Suppressor macrophage treated with lipopolysaccharide for 4 hours (primary cell): ENCODE measurements at regions not wholly inside any gene's neighbourhood (a gene's known extent, or its start where the extent isn't known, plus 50 kb on each side); places are given as distances from the start of the nearest gene placed in this dataset.
"Not testable (repeated sequence)": the region's sequence is repeated elsewhere in the genome, so short reads cannot be mapped to it uniquely, and the experiment has no call there.

Source experiments
- DNase-seq: peaks from one replicate; pipeline ENCODE4 v3.0.0-alpha.2; 2020

GRCh38 chr5:145062280-145063062, 772.7 kb downstream of the PRELID2 start:
- no peak for DNase-seq

GRCh38 chr5:145056800-145057199, 778.3 kb downstream of the PRELID2 start:
- no peak for DNase-seq

GRCh38 chr5:145050181-145050580, 785.0 kb downstream of the PRELID2 start:
- no peak for DNase-seq

- DNase-seq = no peak
Observed at GRCh38 chr5:145044970-145045369, 790.2 kb downstream of the PRELID2 start.

- DNase-seq = no peak
Observed at GRCh38 chr5:145028626-145029025, 806.5 kb downstream of the PRELID2 start.

GRCh38 chr5:145027286-145027685, 807.9 kb downstream of the PRELID2 start:
- DNase-seq = no peak

- DNase-seq = no peak
Observed at GRCh38 chr5:145025775-145026174, 809.4 kb downstream of the PRELID2 start.

GRCh38 chr5:145015146-145015545, 820.0 kb downstream of the PRELID2 start:
- no peak for DNase-seq

GRCh38 chr5:145014109-145014508, 821.0 kb downstream of the PRELID2 start:
- no peak for DNase-seq

- no peak for DNase-seq
Observed at GRCh38 chr5:145010834-145011233, 824.3 kb downstream of the PRELID2 start.

- DNase-seq = no peak
Observed at GRCh38 chr5:145008876-145009530, 826.1 kb downstream of the PRELID2 start.

- DNase-seq = not testable (repeated sequence)
Observed at GRCh38 chr5:144994356-144994755, 823.7 kb downstream of the KCTD16 start.

- DNase-seq = no peak
Observed at GRCh38 chr5:144983101-144983500, 812.4 kb downstream of the KCTD16 start.

GRCh38 chr5:144979516-144980264, 809.0 kb downstream of the KCTD16 start:
- no peak for DNase-seq

- DNase-seq = no peak
Observed at GRCh38 chr5:144972317-144972716, 801.6 kb downstream of the KCTD16 start.

GRCh38 chr5:144971108-144971850, 800.6 kb downstream of the KCTD16 start:
- DNase-seq = no peak

- no peak for DNase-seq
Observed at GRCh38 chr5:144960296-144960695, 789.6 kb downstream of the KCTD16 start.

GRCh38 chr5:144958002-144958401, 787.3 kb downstream of the KCTD16 start:
- no peak for DNase-seq

GRCh38 chr5:144950996-144951395, 780.3 kb downstream of the KCTD16 start:
- no peak for DNase-seq

- no peak for DNase-seq
Observed at GRCh38 chr5:144947023-144947422, 776.4 kb downstream of the KCTD16 start.

GRCh38 chr5:144945503-144945902, 774.8 kb downstream of the KCTD16 start:
- DNase-seq = no peak

GRCh38 chr5:144944936-144945335, 774.3 kb downstream of the KCTD16 start:
- no peak for DNase-seq

- DNase-seq = no peak
Observed at GRCh38 chr5:144941004-144941403, 770.3 kb downstream of the KCTD16 start.
